ENCODE measurements at regions not wholly inside any gene's neighbourhood (a gene's known extent, or its start where the extent isn't known, plus 50 kb on each side); places are given as distances from the start of the nearest gene placed in this dataset.
"Not testable (repeated sequence)": the region's sequence is repeated elsewhere in the genome, so short reads cannot be mapped to it uniquely, and the experiment has no call there.

- no peak for TF ChIP-seq CTCF (conservative IDR thresholded peaks at IDR 0.05; ENCODE audit: low read depth, low read length)
- no peak for DNase-seq (ENCODE audit: low read depth)
- H3K4me3 ChIP-seq (ENCODE audit: low read length) = no peak overlapping the region
These were observed 168.1 kb downstream of the FCRL5 start for GRCh38 chr1:157384258-157384657.

GRCh38 chr1:157382351-157382750, 170.0 kb downstream of the FCRL5 start:
- TF ChIP-seq CTCF (conservative IDR thresholded peaks at IDR 0.05; ENCODE audit: low read depth, low read length) = no peak
- DNase-seq (ENCODE audit: low read depth) = no peak
- no peak overlapping the region for H3K4me3 ChIP-seq (ENCODE audit: low read length)

GRCh38 chr1:157380523-157380922, 171.8 kb downstream of the FCRL5 start:
- DNase-seq (ENCODE audit: low read depth) = no peak
- no peak for TF ChIP-seq CTCF (conservative IDR thresholded peaks at IDR 0.05; ENCODE audit: low read depth, low read length)
- H3K4me3 ChIP-seq (ENCODE audit: low read length) = no peak overlapping the region

- TF ChIP-seq CTCF (conservative IDR thresholded peaks at IDR 0.05; ENCODE audit: low read depth, low read length) = peak; percentile 78
- not testable (repeated sequence) for DNase-seq (ENCODE audit: low read depth); H3K4me3 ChIP-seq (ENCODE audit: low read length)
These were observed 175.0 kb downstream of the FCRL5 start for GRCh38 chr1:157377280-157377713.

DNA sequence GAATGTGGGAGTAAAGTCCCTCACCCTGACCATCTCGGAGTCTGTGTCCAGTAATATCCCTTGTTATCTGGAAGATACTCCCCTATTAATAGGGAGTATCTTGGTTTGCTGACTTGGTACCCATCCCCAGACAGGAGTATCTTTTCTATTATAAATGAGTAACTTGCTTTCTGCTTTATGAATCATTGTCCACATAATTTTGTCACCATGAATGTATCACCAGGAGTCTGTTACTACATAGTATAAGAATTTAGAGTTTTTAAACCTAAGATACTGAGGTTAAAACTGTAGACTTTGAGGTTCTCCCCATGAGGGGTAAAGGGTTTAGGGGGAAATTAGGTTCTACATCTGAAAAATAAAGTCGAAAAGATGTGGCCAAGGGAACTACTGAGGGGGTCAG, 175.6 kb downstream of the FCRL5 start:
- TF ChIP-seq CTCF (conservative IDR thresholded peaks at IDR 0.05; ENCODE audit: low read depth, low read length) = no peak
- no peak overlapping the region for H3K4me3 ChIP-seq (ENCODE audit: low read length)
- no peak for DNase-seq (ENCODE audit: low read depth)

DNA sequence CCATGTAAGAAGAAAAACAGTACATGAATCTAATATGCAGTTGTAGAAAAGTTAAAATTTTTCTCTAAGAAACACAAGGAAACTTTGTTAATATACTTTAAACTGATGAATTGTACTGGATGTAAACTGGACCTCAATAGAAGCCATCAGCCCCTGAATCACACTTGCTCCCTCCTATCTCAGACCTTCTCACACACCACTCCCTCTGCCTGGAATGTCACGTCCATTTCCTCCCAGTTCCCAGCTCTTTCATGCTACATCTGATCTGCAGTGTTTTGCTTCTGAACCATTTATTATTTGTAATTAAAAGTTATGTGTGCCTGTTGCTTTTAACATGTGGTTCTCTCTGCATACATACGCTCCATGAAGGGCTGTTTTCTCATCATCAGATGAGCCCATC, 180.0 kb downstream of the FCRL5 start:
- DNase-seq (ENCODE audit: low read depth); H3K4me3 ChIP-seq (ENCODE audit: low read length): not testable (repeated sequence)

DNA sequence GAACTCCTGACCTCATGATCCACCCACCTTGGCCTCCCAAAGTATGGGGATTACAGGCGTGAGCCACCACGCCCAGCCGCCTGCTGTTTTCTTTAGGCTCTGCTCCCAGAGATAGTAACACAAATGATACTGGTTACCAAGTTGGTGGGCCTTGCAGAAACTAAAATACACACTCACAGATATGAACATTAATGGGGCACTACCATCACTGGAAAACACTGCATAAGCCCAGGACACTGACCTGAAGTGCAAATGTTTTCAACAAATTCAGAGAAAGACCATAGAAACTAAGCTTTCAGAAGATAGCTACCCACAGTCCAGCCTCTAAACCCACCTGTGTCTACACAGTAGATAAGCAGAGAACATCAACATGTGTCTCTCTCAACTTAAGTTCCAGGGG, 180.5 kb downstream of the FCRL5 start:
- DNase-seq (ENCODE audit: low read depth) = no peak
- TF ChIP-seq CTCF (conservative IDR thresholded peaks at IDR 0.05; ENCODE audit: low read depth, low read length) = no peak
- H3K4me3 ChIP-seq (ENCODE audit: low read length) = no peak overlapping the region

DNA sequence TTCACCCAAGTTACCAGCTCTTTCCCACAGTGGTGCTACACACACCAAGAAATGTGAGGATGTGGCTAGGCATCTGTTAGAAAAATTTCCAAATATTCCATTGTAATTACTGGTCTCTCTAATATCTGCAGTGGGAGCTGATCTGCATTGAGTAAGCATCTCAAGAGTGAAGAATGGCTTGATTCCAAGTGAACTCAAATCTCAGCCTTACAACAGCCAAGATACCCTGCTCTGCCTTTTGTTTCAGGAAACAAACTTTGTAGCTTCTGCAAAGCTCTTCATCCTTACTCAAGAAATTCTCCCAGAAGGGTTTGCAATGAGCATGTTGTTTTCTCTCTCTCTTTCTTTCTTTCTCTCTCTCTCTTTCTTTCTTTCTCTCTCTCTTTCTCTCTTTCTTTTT, 181.1 kb downstream of the FCRL5 start:
- no peak for TF ChIP-seq CTCF (conservative IDR thresholded peaks at IDR 0.05; ENCODE audit: low read depth, low read length)
- no peak overlapping the region for H3K4me3 ChIP-seq (ENCODE audit: low read length)
- DNase-seq (ENCODE audit: low read depth) = no peak

Data from retinal pigment epithelial cell (primary cell).